Activated naive CD4-positive, alpha-beta T cell treated with Interleukin-2 at 50 U/mL for 16 hours (primary cell): ENCODE measurements at regions not wholly inside any gene's neighbourhood (a gene's known extent, or its start where the extent isn't known, plus 50 kb on each side); places are given as distances from the start of the nearest gene placed in this dataset.
"Not testable (repeated sequence)": the region's sequence is repeated elsewhere in the genome, so short reads cannot be mapped to it uniquely, and the experiment has no call there.

Experiments used
- DNase-seq: peaks from one replicate; pipeline ENCODE4 v3.0.0-alpha.2; 2020

DNA sequence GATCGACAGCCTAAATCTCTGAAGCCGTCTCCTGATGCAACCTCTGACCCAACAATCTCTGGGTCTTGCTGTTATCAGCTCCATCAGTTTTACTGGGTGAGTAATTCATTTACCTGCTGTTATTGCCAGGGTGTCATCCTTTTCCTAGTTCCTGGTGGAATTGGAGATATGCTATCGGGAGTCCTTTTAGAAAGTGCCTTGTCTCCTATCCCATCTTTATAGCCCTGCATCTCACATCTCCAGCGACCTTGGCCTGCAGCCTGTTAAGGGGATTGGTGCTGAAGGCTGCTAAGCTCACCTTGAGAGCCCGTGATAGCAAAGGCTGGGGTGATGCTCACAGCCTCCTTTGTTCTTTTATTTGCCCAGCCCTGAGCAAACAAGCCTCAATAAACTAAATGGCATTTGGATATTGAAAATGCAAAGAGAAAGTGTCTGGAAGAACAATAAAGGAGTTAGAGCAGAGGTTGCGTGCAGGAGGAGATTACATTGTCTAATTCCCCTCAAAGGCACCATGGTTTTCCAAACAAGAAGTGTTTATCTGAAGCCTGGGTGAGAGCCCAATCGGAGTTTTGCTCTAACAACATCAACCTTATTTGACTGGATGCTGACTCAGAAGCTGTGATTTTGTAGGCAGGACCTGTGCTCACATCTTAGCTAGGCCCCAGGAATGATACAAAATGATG, 101.8 kb downstream of the RPLP1 start:
- DNase-seq = no peak

DNA sequence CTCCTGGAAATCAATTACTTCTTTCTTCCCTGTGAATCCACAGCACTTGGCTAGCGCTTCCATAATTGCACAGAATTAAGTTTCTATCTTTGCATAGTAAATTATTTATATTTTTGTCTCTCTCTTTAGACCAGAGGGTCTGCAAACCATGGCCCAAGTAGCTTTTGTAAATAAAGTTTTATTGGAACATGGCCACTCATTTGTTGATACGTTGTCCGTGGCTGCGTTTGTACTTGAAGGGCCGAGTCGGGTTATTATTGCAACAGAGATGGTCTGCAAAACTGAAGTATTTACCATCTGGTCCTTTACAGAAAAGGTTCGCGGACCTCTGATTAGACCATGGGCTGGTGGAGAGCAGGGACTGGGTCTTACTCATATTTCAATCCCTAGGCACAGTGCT, 102.5 kb downstream of the RPLP1 start:
- DNase-seq = no peak

DNA sequence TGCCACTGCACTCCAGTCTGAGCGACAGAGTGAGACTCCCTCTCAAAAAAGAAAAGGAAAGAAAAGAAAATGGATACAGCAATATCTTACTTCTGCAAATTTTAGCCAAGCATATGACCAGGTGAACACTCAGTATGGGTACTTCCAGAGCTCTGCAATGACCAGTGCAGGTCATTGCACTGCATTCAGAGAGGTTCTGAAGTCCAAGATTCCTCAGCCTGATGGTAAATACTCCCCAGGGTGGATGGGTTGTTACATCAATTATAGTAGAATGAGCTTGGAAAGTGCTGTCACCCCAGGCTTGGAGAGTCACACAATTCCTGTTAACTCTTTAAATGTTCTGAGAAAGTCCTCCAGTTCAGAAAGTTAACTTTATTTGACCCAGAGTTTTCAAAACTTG, 103.7 kb downstream of the RPLP1 start:
- DNase-seq = no peak

DNA sequence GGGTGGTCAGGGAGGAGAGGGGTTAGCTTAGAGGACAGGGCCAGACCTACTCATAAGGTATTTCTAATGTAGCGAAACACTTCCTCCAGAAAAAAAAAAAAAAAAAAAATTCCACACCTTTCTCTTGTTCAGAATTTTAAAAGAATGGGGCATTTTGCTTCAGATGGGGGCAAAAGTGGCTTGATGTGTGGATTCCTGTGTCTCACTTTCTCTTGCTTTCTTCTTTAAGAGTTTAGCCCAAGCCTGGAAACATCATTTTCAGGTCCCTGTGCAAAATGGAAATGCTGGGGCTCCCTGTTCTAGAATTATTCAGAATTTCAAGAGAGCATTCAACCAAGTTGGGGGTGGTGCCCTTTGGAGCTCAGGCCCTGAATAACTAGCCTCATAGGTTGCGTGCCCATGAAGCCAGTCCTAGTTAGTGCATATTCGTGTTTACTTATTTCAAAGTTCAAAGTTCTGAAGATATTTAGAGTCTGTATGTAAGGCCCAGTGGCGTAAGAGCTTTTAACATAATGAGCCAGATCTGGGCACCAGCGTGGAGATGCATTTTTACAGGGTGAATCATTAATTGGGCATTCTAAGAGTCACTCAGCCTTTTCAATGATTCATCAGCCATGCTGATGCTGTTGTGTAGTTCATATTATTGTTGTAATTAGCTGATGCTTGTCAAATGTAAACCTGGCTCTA, 104.5 kb downstream of the RPLP1 start:
- no peak for DNase-seq

DNA sequence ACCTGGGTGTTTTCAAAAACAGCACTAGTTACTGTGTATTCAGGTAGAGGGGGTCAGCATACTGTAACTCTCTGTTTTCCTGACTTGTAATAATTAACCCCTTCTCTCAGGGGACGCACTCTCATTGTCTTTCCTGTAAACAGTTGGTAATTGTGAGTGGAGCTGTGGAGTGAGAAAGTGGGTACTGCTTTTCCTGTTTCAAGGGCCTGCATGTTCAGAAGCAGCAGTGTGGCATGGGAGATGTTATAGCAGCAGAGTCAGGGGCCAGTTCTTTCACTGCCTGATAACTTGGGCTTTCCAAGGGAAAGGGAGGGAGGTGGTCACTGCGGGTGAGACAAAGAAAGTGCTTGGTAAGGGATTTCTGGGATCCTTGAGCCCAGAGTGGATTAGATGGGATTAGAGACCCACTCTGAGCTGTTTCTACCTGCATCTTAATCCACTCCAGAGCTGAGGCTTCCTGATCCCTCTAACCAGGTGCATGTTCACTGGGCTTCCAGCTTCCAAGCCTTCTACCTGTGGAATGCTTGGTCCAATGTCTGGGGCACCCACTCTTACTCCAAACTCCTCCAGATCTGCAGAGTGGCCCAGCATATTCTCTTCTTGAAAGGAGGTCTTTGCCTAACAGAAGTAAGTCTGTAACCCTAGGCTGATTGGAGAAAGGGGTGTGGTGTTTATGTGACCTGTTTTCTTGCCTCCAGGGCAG, 105.2 kb downstream of the RPLP1 start:
- DNase-seq = no peak

DNA sequence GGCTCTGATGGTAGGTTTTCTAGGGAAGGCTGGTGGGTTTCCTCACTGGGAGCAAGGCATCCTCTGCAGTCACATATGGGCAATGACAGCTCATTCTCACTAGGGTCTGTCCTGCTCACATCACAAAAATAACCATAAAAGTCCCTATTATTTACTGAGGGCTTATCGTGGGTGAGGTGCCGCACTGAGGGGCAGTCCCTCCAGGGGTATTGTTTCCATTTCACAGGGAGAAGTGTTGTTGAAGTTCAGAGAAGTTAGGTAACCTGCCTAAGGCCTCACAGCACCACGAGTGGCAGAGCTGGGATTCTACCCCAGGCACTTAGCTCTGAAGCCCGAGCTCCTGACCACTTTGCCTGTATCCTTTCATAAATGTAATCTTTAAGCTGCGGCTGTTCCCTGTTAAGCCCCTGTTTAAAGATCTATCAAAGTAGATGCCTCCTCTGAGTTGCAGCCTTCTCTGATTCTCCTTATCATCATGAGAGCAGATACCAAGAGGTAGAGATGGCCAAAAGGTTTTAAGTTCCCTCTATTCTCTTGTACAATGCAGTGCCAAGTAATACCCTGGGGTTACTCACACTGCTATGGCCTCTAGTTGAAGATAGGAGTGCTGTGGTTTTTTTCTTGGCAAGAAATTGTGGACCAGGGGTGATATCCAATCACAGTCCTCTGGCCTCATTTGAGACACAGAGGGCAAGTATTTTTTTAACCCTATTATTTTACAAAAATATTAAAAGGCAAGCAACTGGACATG, 107.0 kb downstream of the RPLP1 start:
- no peak for DNase-seq

DNA sequence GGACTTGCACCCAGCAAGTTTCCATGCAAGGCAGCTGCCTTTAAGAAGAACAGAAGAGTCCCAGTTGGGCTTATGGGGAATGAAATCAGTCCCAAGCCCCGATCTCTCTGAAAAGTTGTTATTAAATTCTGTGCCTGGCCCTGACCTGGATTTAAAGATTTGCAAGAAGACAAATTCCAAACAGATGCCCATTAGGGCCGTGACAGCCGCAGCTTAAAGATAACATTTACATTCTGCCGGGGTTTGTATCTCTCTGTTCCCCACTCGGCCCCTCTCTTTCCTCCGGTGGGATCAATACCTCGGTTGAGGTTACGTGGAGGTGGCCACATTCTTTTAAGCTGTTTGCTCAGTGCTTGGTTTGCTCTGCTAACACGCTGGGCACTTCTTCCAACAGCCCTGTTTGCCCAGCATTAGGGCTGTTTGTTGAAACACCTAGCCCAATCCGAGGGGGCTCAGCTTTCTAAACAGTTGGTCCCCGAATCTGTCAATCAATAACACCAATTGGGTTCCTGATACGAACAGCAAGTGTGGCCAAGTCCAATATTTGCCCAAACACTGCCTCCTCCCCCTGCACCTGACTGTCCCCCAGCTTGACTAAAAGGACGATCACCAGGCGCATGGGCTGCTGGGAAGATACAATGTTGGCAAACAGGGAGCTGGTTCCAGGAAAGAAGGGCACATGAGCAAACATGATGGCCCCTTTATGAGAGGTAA, 108.6 kb downstream of the RPLP1 start:
- no peak for DNase-seq

DNA sequence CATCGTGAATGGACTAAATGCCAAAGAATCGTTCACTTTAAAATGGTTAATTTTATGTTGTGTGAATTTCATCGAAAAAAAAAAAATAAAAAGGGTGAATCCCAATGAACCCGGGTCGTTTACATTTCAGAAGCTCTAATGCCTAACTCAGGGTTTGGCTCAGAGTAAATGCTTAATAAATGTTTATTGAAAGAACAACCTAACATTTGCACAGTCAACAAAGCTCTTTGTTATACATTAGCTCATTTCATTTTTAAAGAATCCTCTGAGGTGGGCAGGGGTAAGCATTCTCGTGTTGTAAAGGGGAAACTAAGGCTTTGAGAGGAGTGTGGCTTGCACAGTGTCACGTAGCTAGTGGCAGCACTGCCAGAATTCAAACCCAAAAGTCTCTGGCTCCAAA, 109.5 kb downstream of the RPLP1 start:
- no peak for DNase-seq

DNA sequence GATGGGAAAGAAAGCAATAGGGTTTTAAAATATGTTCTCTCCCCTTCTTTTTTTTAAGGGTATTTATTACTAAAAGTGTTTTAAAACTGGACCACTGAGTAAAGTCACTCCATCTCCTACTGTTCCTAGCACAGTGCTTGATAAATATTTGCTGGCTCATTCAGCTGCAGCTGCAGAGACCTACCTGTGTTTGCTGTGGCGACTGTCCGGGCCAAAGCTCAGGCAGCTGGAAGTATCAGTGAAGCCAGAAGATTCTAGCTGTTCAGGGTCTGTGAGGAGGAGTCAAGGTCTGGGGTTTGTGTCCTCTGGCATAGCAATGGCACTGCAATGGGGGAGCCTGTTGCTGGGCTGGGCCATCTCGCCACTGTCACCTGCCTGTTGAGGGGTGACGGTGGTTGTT, 109.9 kb downstream of the RPLP1 start:
- no peak for DNase-seq

DNA sequence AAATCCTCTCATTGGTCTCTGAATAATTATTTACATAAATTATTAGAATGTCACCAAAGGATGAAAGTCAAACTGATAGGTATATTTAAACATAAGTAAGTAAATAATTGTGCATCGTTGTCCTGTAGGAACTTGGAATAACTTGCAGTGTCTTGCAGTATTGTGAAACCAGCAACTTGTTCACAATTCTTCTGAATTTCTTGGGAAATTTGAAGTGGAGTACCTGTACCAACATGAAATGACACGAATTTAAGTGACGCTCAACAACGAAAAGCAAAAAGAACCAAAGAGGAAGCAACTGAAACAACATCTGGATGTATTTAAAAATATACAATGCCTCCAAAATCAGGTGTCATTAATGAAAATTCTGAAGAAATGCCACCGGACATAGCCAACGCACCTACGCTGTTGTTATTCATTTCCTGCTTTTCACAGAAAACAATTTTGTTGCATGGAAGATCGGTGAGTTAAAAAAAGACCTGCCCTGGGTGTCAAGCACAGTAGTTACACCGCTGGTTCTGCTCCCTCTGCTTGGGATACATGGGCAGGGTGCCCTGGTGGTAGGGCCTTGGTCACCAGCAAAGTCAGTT, 112.5 kb downstream of the RPLP1 start:
- no peak for DNase-seq

DNA sequence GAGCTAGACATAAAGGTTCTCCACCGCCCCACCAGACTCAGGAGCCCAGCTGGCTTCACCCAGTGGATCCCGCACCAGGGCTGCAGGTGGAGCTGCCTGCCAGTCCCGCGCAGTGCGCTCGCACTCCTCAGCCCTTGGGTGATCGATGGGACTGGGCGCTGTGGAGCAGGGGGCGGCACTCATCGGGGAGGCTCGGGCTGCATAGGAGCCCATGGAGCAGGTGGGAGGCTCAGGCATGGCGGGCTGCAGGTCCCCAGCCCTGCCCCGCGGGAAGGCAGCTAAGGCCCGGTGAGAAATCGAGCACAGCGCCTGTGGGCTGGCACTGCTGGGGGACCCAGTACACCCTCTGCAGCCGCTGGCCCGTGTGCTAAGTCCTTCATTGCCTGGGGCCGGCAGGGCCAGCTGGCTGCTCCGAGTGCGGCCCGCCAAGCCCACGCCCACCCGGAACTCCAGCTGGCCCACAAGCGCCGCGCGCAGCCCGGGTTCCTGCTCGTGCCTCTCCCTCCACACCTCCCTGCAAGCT, 114.7 kb downstream of the RPLP1 start:
- DNase-seq = not testable (repeated sequence)

DNA sequence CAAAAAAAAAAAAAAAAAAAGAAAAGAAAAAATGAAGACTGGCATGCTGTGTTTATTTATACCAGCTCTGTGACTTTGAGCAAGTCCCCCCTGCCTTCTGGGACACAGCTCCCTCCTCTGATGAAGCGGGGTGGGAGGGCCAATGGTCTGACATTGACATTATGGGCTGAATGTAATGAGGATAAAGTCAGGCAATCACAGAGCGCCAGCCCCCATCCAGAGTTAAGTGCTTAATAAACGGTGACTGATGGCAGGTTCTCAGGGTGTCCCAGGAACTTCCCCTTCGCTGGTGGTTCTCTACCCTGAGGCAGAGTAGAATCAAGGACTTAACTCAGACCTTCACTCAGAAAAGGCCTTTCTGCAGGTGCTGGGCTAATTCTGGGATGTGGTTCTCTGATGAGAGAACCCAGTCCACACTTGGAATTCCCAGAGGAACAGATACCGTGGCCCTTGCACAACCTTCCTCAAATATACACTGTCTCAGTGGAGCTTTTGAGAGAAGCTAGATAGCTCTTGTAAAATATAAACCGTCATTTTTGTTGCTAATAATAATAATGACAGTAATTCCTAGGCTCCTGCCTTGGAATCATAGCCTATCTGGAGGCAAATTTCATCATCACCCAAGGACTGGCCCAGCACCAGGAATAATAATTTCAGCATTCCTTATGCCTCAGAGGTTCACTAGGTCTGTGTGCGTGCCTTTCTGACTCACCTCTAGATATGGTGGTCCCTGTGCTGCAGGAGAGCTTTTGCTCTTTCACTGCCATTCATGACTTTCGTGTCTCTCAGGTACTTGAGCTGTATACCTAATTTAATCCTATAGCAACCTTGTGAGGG, 115.8 kb downstream of the RPLP1 start:
- no peak for DNase-seq

DNA sequence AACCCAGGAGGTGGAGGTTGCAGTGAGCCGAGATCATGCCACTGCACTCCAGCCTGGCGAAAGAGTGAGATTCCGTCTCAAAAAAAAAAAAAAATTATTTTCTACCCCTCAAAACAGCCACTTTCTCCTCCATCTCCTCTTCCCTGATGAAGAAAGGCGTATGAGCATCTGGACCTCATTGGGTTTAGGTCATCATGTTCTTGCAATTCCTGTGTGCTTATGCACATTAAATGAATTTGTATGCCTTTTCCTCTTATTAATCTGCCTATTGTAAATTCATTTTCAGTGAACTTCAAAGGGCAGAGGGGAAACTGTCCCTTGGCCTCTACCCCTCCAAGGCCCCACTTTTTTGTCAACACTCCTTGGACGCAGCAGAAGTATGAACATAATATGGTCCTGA, 117.8 kb downstream of the RPLP1 start:
- DNase-seq = no peak

DNA sequence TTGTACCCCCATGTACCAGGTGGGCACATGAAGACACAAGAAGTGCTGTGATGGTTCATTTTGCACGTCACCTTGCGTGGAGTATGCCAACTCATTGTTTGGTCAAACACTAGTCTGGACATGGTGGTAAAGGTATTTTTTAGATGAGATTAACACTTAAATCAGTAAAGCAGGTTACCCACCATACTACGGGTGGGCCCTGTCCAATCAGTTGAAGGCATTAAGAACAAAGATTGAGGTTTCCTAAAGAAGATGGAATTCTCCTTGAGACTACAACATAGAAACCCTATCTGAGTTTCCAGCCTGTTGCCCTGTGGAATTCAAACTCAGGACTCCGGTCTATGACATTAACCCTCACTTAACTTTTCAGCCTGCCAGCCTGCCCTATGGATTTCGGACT, 118.4 kb downstream of the RPLP1 start:
- DNase-seq = no peak

DNA sequence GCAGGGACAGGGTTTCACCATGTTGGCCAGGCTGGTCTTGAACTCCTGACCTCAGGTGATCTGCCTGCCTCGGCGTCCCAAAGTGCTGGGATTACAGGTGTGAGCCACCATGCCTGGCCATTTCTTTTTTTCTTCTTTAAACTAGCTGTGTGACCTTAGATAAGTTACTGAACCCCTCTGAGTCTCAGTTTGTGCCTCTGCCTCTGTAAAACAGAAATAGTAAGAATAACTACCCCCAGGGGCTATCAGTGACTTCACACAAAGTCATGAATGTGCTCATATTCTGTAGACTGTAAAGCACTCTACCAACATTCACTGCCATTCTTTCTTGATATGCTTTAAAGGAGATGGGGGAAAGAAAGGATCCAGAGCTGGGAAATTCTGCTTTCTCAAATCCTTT, 120.7 kb downstream of the RPLP1 start:
- DNase-seq = not testable (repeated sequence)

DNA sequence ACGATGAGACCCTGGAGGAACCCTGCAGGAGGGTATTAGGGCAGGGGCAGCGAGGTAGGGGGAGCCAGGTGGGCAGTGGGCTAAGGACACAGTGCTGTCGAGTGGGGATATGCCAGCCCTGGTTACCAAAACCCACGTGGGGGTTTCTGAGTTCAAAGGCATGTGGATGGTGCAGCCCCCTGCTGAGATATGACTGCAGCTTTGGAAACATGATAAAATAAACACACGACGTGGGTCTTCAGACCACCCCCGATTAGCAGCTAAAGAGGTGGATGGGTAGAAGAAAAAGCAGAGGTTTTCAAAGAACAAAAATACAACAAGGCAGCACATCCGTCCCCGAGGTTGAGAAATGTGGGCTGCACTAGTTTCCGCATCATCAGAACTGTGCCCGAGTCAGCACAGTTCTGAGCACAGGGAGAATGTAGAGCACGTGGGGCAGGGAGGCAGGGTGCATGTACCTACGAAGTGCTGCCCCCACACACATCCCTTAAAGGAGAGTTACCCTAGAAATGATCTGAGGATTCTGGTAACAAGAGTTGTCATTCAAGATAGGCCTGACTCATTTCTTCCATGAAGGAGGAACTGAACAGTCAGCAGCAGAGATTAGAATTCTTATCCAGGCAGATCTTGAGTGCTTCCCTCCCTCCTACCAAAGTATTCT, 121.3 kb downstream of the RPLP1 start:
- DNase-seq = peak; percentile 59

DNA sequence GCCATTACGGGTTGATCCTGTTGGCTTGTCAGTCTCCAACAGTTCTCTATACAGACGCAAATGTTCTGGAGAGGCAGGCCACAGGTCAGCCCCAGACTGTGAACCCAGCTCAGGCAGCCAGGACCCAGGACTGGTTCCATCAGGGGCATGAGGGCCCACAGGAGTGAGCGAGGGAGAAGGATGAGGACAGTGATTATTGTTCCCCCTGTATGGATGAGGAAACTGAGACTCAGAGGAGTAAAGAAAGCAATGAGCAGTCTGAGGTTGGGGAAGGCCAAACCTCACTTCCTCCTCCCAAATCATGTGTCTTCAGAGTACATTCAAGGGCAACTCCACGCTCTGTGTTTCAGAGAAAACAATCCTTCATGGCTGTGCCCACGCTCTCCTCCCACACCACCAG, 121.9 kb downstream of the RPLP1 start:
- no peak for DNase-seq

DNA sequence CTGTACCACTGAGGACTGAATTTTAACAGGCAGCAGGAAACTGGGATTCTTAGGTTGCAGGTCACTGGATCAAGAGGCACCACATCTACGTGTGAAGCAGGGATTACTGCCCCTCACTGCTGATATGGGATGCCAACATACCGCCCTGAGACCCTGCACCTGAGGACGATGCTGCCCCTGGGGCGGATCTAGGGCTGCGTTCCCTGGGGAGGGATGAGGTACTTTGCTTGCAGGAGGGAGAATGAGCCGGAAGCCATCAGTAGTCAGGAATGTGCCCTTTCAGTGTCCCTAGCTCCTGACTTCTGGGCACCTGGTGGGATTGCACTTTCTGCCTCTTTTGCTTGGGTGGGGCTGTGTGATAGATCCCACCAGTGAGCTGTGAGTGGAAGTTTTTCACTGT, 122.8 kb downstream of the RPLP1 start:
- no peak for DNase-seq

DNA sequence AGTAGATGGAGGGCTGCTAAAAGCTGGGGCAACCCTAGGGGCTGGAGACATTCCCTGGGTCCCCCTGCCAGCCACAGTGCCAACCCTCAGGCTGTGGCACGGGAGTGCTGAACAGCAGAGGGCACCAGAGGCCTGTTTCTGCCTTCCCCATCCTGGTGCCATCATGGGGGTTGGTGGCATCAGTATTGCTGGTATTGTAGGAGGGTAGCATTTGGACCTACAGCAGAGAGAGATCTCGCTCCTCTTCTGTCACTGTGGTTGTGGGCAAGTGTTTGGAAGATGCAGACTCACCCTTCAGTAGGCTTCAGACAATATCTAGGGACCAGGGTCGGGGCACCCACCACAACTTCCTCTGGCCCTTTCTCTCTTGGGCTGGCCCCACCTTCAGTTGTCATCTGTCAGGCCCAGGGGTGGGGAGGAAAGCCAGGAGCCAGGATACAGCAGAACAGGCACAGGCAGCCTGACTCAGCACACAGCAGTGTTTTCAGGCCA, 123.5 kb downstream of the RPLP1 start:
- DNase-seq = peak; percentile 75

DNA sequence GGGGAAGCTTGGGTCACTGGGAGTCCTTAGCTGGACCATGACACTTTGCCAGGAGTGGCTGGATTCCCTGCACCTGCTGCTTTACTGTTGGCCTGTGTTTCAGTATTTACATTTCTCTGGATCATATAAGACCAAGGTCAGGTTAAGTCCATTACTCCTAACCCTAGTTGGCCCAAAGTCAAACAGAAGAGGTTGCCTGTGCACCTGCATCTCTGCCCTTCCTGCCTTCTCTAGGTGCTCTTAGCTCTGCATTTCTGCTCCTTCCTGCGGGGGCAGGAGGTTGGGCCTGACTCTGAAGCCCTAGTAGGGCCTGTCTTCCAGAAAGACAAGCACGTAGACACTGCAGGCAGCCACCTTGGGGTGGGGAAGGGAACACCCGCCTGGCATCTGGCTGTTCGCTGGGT, 124.3 kb downstream of the RPLP1 start:
- DNase-seq = no peak

DNA sequence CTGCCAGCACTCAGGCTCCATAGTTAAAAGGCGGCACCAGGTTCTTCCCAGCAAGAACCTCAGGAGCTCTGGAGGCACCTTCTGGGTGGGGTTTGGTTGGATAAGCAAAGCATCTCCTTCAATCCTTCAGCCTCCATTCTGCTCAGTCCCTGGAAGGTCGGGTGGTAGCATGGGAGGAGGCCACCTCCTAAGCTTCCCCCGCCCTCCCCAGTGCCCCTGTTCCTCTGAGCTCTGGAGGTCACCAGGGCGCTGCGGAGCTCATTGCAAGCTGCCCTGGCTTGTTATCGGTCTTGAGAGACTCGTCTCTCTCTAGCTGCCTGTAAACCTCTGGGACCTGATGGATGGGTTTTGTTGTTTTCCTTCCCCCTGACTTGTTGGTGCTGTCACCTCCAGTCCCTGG, 124.8 kb downstream of the RPLP1 start:
- no peak for DNase-seq
